Sigmoid colon (tissue), 6 donors: ENCODE measurements at regions not wholly inside any gene's neighbourhood (a gene's known extent, or its start where the extent isn't known, plus 50 kb on each side); places are given as distances from the start of the nearest gene placed in this dataset.

Source experiments
- DNase-seq: peaks from one replicate; pipeline ENCODE4 v3.0.0-alpha.2; 2019
- H3K27ac ChIP-seq, 4 donors: fragments of 200-600 bp; sonication (generic); one replicate each; pipeline ENCODE4 v1.5.1; 2016 to 2019; ENCODE audit warnings: mild to moderate bottlenecking in 1 of 4
- H3K27me3 ChIP-seq, 3 donors: fragments of 200-600 bp; sonication (generic); one replicate each; pipeline ENCODE4 v1.5.1; 2019; ENCODE audit warnings: mild to moderate bottlenecking in 1 of 3
- H3K36me3 ChIP-seq, 4 donors: fragments of 200-600 bp; sonication (generic); one replicate each; pipeline ENCODE4 v1.5.1; 2016 to 2019
- H3K4me1 ChIP-seq, 4 donors: fragments of 200-600 bp; sonication (generic); one replicate each; pipeline ENCODE4 v1.5.1; 2017 to 2019
- H3K4me3 ChIP-seq, 4 donors: fragments of 200-600 bp; sonication (generic); one replicate each; pipeline ENCODE4 v1.5.1; 2017 to 2019; ENCODE audit warnings: mild to moderate bottlenecking in 2 of 4, moderate library complexity in 1 of 4
- H3K9me3 ChIP-seq, 4 donors: fragments of 200-600 bp in 3 of 4; sonication (generic) in 3 of 4; one replicate each; pipeline versions ENCODE4 v1.5.1 to v1.6.1; 2013 to 2019
- CTCF ChIP-seq, 4 experiments: fragments of 450-650 bp in 3 of 4; fragments of 200-600 bp in 1 of 4; IDR thresholded peaks; one replicate each; pipeline ENCODE4 v1.5.1; 2016 to 2019; ENCODE audit warnings: antibody characterized with exemption in 4 of 4, mild to moderate bottlenecking in 3 of 4, moderate library complexity in 2 of 4
- EP300 ChIP-seq, 4 donors: sonication (generic); formaldehyde crosslinking; IDR thresholded peaks; one replicate each; pipeline ENCODE4 v1.6.1; 2017; ENCODE audit warnings: antibody characterized with exemption in 4 of 4
- POLR2A ChIP-seq, 2 donors: fragments of 450-650 bp; IDR thresholded peaks; one replicate each; pipeline ENCODE4 v1.6.1; 2016; ENCODE audit warnings: antibody characterized with exemption in 2 of 2, mild to moderate bottlenecking in 2 of 2, moderate library complexity in 2 of 2
- POLR2AphosphoS5 ChIP-seq, 4 donors: sonication (generic); formaldehyde crosslinking; IDR thresholded peaks; one replicate each; pipeline ENCODE4 v1.6.1; 2017; ENCODE audit warnings: antibody characterized with exemption in 4 of 4
- WGBS, 2 donors: extraction: QIAGEN DNeasy Blood & Tissue Kit; methylation state at CpG; one replicate each; pipeline ENCODE4 v1.1.7; 2013; 5-methylcytosine and 5-hydroxymethylcytosine counted together
- intact Hi-C: fragments of 100-400 bp; cut with DNase I; formaldehyde crosslinking; loops from one replicate; pipeline ENCODE4 v1.15.1; 2023
- donor health status: healthy with polysubstance abuse.
- donor health status: healthy.

DNA sequence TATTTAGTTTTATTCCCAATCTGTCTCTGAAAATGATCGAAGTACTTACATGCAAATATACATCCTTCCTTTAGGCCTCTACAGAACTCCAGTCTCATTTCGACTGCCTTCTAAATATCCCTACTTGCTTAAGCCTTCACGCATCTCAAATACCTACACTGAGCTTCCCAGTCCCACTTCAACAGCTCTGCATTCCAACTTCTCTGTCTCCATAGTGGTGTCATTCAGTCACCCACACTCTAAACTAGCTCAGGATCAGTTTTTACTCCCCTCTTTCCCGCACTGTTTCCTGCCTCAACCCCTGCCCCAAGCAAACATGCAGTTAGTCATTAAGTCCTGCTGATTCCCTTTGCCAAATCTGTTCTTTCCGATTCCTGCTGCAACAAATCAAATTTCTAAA lies 91.8 kb upstream of the PREP start:
- TF ChIP-seq EP300 (IDR thresholded peaks at IDR 0.05) (no peak), POLR2A (IDR thresholded peaks at IDR 0.05) (no peak), POLR2AphosphoS5 (IDR thresholded peaks at IDR 0.05) (no peak), CTCF (IDR thresholded peaks at IDR 0.05) (no peak)
- intact Hi-C loops: no loop called here
- no peak overlapping the region for H3K27ac ChIP-seq
- H3K36me3 ChIP-seq: no peaks in the 10 kb centered on the region
- peaks cover 0 to 14% (median 10%) of the 10 kb centered on the region in 4 donors for H3K4me1 ChIP-seq
- H3K4me3 ChIP-seq: no peak overlapping the region
- no peaks in the 10 kb centered on the region for H3K9me3 ChIP-seq
- DNase-seq: no peak
- H3K27me3 ChIP-seq: no peaks in the 10 kb centered on the region
- 95 to 96% methylated on average over 5 of the region's 5 CpGs for WGBS, 2 donors

- 46 to 62% methylated on average over 2 of the region's 2 CpGs for WGBS, 2 donors
- no peak for DNase-seq
- intact Hi-C loops: no loop called here
- Histone ChIP-seq H3K4me1 (peaks cover 0 to 15% (median 13%) of the 10 kb centered on the region in 4 donors), H3K27me3 (no peaks in the 10 kb centered on the region), H3K4me3 (no peak overlapping the region), H3K27ac (no peak overlapping the region), H3K9me3 (no peaks in the 10 kb centered on the region), H3K36me3 (no peaks in the 10 kb centered on the region)
- TF ChIP-seq POLR2A (IDR thresholded peaks at IDR 0.05) (no peak), EP300 (IDR thresholded peaks at IDR 0.05) (no peak), POLR2AphosphoS5 (IDR thresholded peaks at IDR 0.05) (no peak), CTCF (IDR thresholded peaks at IDR 0.05) (no peak)
Observed at GRCh38 chr6:105493736-105494135, 90.9 kb upstream of the PREP start.

DNA sequence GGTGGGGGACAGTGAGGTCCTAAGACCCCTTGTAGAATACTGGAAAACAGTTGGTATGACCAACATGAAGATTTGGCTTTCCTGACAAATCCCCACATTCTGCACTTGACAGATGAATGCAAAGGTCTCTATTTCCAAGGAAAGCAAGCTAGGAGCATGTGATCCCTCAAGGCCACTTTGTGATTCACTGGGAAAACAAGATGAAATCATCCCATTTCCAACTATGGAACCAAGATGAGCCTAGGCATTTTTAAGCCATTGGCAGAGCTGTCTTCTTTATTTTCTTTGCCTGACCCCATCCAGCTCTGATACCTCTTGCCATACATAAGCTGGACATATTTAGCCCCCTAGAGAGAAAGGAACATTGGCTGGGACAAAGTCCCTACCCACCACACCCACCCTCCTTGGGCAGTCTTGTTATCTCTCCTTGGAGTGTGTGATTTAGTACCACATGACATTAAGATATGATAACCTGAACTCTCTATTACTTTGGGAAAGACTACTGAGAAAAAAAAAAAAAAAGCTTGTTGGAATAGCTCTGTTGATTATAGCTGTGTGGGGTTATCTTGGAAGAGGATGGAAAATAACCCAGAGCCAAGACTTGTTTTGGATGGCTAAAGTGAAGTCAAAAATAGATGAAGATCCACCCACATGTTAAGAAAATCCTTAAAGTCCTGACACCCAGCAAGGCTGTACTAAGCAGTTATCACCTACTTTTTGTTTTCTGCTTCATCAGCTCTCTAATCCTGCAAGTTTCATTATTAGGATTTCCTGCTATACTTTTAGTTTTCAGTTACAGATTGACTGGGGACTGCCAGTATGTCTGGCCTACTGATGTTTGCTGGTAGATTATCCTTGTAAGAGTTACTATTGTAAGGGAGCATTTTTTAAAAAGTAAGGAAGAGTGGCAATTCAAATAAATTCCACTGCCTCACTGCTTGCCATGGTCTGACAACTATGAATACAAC lies 90.1 kb upstream of the PREP start:
- no peak for DNase-seq
- no peak for TF ChIP-seq POLR2AphosphoS5 (IDR thresholded peaks at IDR 0.05)
- TF ChIP-seq CTCF (IDR thresholded peaks at IDR 0.05): no peak
- no peak for TF ChIP-seq POLR2A (IDR thresholded peaks at IDR 0.05)
- TF ChIP-seq EP300 (IDR thresholded peaks at IDR 0.05): no peak
- no peak overlapping the region for H3K27ac ChIP-seq

GRCh38 chr6:105489216-105489530 lies 86.3 kb upstream of the PREP start:
- Histone ChIP-seq H3K9me3 (no peaks in the 10 kb centered on the region), H3K4me1 (peaks cover 0 to 28% (median 19%) of the 10 kb centered on the region in 4 donors), H3K36me3 (no peaks in the 10 kb centered on the region), H3K27me3 (no peaks in the 10 kb centered on the region), H3K27ac (no peak overlapping the region), H3K4me3 (no peak overlapping the region)
- no peak for TF ChIP-seq POLR2AphosphoS5 (IDR thresholded peaks at IDR 0.05)
- no peak for TF ChIP-seq CTCF (IDR thresholded peaks at IDR 0.05)
- TF ChIP-seq POLR2A (IDR thresholded peaks at IDR 0.05): no peak
- no peak for TF ChIP-seq EP300 (IDR thresholded peaks at IDR 0.05)
- intact Hi-C loops: loop anchor here (10.0 kb wide), 2 partner anchors 506 to 606 kb away; no protein-coding TSS in a partner anchor
- 84 to 90% methylated on average over 2 of the region's 2 CpGs for WGBS, 2 donors
- no peak for DNase-seq

More for the DNA sequence above, 90.1 kb upstream of the PREP start:
- no peaks in the 10 kb centered on the region for H3K9me3 ChIP-seq
- H3K36me3 ChIP-seq: no peaks in the 10 kb centered on the region
- no peak overlapping the region for H3K4me3 ChIP-seq
- intact Hi-C loops: no loop called here
- H3K27me3 ChIP-seq: no peaks in the 10 kb centered on the region
- peaks cover 0 to 21% (median 15%) of the 10 kb centered on the region in 4 donors for H3K4me1 ChIP-seq
